Tibial artery (tissue), 4 donors: ENCODE measurements at regions not wholly inside any gene's neighbourhood (a gene's known extent, or its start where the extent isn't known, plus 50 kb on each side); places are given as distances from the start of the nearest gene placed in this dataset.

Experiments used
- DNase-seq, 2 donors: peaks; one replicate each; pipeline ENCODE4 v3.0.0-alpha.2; 2019
- H3K27ac ChIP-seq, 2 donors: fragments of 200-600 bp; sonication (generic) in 1 of 2; 1 replicate in 1 of 2; 2 replicates in 1 of 2; pipeline ENCODE4 v1.5.1; 2018 to 2019; ENCODE audit warnings: mild to moderate bottlenecking in 1 of 2
- H3K27me3 ChIP-seq, 2 donors: fragments of 200-600 bp; sonication (generic) in 1 of 2; one replicate each; pipeline versions ENCODE4 v1.5.1 to v1.6.0; 2016 to 2019
- H3K36me3 ChIP-seq, 3 donors: fragments of 200-600 bp; sonication (generic) in 2 of 3; one replicate each; pipeline ENCODE4 v1.5.1; 2016 to 2019; ENCODE audit warnings: mild to moderate bottlenecking in 2 of 3
- H3K4me1 ChIP-seq, 4 donors: fragments of 200-600 bp; sonication (generic) in 2 of 4; 1 replicate in 3 of 4; 2 replicates in 1 of 4; pipeline ENCODE4 v1.5.1; 2016 to 2019
- H3K4me3 ChIP-seq, 2 donors: fragments of 200-600 bp; sonication (generic) in 1 of 2; 1 replicate in 1 of 2; 2 replicates in 1 of 2; pipeline ENCODE4 v1.5.1; 2018 to 2019; ENCODE audit warnings: mild to moderate bottlenecking in 2 of 2
- H3K9me3 ChIP-seq, 3 donors: fragments of 200-600 bp; sonication (generic) in 1 of 3; one replicate each; pipeline ENCODE4 v1.5.1; 2016 to 2019
- CTCF ChIP-seq, 2 experiments: fragments of 200-600 bp in 1 of 2; fragments of 450-650 bp in 1 of 2; IDR thresholded peaks; one replicate each; pipeline ENCODE4 v1.5.1; 2017 to 2019; ENCODE audit warnings: antibody characterized with exemption in 2 of 2, mild to moderate bottlenecking in 1 of 2, moderate library complexity in 1 of 2
- intact Hi-C: fragments of 100-400 bp; cut with DNase I; formaldehyde crosslinking; loops from one replicate; pipeline ENCODE4 v1.15.0; 2023; ENCODE audit warnings: low total_unique reads

GRCh38 chr3:153752405-153753027 lies 368.7 kb upstream of the ARHGEF26 start:
- no peaks in the 10 kb centered on the region for H3K27me3 ChIP-seq
- H3K9me3 ChIP-seq, result no peaks in the 10 kb centered on the region
- intact Hi-C loops, result no loop called here
- peaks cover 0 to 4% (median 0%) of the 10 kb centered on the region in 4 donors for H3K4me1 ChIP-seq
- DNase-seq, result no peak
- no peak for TF ChIP-seq CTCF (IDR thresholded peaks at IDR 0.05)
- H3K36me3 ChIP-seq, result no peaks in the 10 kb centered on the region
- H3K4me3 ChIP-seq, result no peak overlapping the region
- H3K27ac ChIP-seq, result no peak overlapping the region

- H3K27me3 ChIP-seq, result no peaks in the 10 kb centered on the region
- H3K9me3 ChIP-seq, result no peaks in the 10 kb centered on the region
- H3K27ac ChIP-seq, result no peak overlapping the region
- no peaks in the 10 kb centered on the region for H3K36me3 ChIP-seq
- intact Hi-C loops, result no loop called here
- H3K4me3 ChIP-seq, result no peak overlapping the region
- no peak for DNase-seq
- peaks cover 0 to 4% (median 0%) of the 10 kb centered on the region in 4 donors for H3K4me1 ChIP-seq
- TF ChIP-seq CTCF (IDR thresholded peaks at IDR 0.05), result no peak
Observed at GRCh38 chr3:153753035-153753434, 368.2 kb upstream of the ARHGEF26 start.

GRCh38 chr3:153756816-153757215 lies 364.4 kb upstream of the ARHGEF26 start:
- H3K4me1 ChIP-seq, result no peaks in the 10 kb centered on the region
- H3K9me3 ChIP-seq, result no peaks in the 10 kb centered on the region
- intact Hi-C loops, result no loop called here
- H3K27me3 ChIP-seq, result no peaks in the 10 kb centered on the region
- no peak for TF ChIP-seq CTCF (IDR thresholded peaks at IDR 0.05)
- H3K36me3 ChIP-seq, result no peaks in the 10 kb centered on the region
- H3K4me3 ChIP-seq, result no peak overlapping the region
- no peak overlapping the region for H3K27ac ChIP-seq
- no peak for DNase-seq

GRCh38 chr3:153757839-153758238 lies 363.4 kb upstream of the ARHGEF26 start:
- H3K27me3 ChIP-seq, result no peaks in the 10 kb centered on the region
- DNase-seq, result no peak
- H3K27ac ChIP-seq, result no peak overlapping the region
- H3K9me3 ChIP-seq, result no peaks in the 10 kb centered on the region
- intact Hi-C loops, result no loop called here
- H3K4me1 ChIP-seq, result peaks cover 0 to 2% (median 1%) of the 10 kb centered on the region in 4 donors
- TF ChIP-seq CTCF (IDR thresholded peaks at IDR 0.05), result no peak
- H3K36me3 ChIP-seq, result no peaks in the 10 kb centered on the region
- no peak overlapping the region for H3K4me3 ChIP-seq

GRCh38 chr3:153760948-153761347 lies 360.2 kb upstream of the ARHGEF26 start:
- DNase-seq, result no peak
- Histone ChIP-seq H3K4me1 (peaks cover 0 to 5% (median 1%) of the 10 kb centered on the region in 4 donors), H3K4me3 (no peak overlapping the region), H3K36me3 (no peaks in the 10 kb centered on the region), H3K27me3 (no peaks in the 10 kb centered on the region), H3K9me3 (no peaks in the 10 kb centered on the region), H3K27ac (no peak overlapping the region)
- intact Hi-C loops, result no loop called here
- no peak for TF ChIP-seq CTCF (IDR thresholded peaks at IDR 0.05)
